Endothelial cell of umbilical vein (primary cell): ENCODE measurements at regions not wholly inside any gene's neighbourhood (a gene's known extent, or its start where the extent isn't known, plus 50 kb on each side); places are given as distances from the start of the nearest gene placed in this dataset.

Experiments used
- EZH2 ChIP-seq: IDR thresholded peaks from 2 replicates; pipeline ENCODE4 v1.6.1; 2012; ENCODE audit warnings: borderline replicate concordance, low read depth, mild to moderate bottlenecking, moderate library complexity, low read length, inconsistent platforms; ENCODE audit not compliant: severe bottlenecking
- TF ChIP-seq, protein P1 (sequence below), 2 donors: IDR thresholded peaks; 1 replicate in 1 of 2; 2 replicates in 1 of 2; pipeline ENCODE4 v1.5.1; 2011; ENCODE audit warnings: low read length in 2 of 2, mild to moderate bottlenecking in 2 of 2, moderate library complexity in 2 of 2, control low read depth in 1 of 2, inconsistent platforms in 1 of 2, low read depth in 1 of 2; ENCODE audit not compliant: insufficient read depth in 1 of 2; ENCODE audit errors: extremely low read depth in 1 of 2

DNA sequence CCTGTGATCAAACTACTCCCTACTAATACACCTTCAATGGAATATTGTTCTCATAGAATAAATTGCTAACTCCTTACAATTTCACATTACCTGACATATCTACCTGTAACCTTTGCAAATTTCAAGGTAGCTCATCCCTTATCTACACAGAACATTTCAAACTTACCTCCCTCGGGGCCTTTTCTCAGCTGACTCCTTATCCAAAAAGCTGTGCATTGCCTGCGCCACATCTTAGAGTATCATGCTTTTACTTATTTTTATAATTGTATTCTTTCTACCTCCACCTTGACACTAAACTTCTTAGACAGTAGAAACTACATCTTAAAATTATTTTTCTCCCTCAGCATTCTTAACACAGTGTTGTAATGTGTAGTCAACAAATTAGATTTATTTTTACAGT is 198.5 kb downstream of the FBXO8 start:
- TF ChIP-seq, protein P1, sequence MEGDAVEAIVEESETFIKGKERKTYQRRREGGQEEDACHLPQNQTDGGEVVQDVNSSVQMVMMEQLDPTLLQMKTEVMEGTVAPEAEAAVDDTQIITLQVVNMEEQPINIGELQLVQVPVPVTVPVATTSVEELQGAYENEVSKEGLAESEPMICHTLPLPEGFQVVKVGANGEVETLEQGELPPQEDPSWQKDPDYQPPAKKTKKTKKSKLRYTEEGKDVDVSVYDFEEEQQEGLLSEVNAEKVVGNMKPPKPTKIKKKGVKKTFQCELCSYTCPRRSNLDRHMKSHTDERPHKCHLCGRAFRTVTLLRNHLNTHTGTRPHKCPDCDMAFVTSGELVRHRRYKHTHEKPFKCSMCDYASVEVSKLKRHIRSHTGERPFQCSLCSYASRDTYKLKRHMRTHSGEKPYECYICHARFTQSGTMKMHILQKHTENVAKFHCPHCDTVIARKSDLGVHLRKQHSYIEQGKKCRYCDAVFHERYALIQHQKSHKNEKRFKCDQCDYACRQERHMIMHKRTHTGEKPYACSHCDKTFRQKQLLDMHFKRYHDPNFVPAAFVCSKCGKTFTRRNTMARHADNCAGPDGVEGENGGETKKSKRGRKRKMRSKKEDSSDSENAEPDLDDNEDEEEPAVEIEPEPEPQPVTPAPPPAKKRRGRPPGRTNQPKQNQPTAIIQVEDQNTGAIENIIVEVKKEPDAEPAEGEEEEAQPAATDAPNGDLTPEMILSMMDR (IDR thresholded peaks at IDR 0.05; ENCODE audit: extremely low read depth in 1 of 2, insufficient read depth in 1 of 2, low read depth in 1 of 2, low read length in 2 of 2), result no peak
- TF ChIP-seq EZH2, result no peak
